Thyroid gland (tissue), 4 donors: ENCODE measurements at regions not wholly inside any gene's neighbourhood (a gene's known extent, or its start where the extent isn't known, plus 50 kb on each side); places are given as distances from the start of the nearest gene placed in this dataset.

Source experiments
- DNase-seq, 2 donors: peaks; one replicate each; pipeline ENCODE4 v3.0.0-alpha.2; 2019
- H3K27ac ChIP-seq, 3 donors: fragments of 200-600 bp; sonication (generic); 1 replicate in 2 of 3; 2 replicates in 1 of 3; pipeline ENCODE4 v1.5.1; 2016 to 2019; ENCODE audit warnings: mild to moderate bottlenecking in 1 of 3, moderate library complexity in 1 of 3
- H3K27me3 ChIP-seq: fragments of 200-600 bp; sonication (generic); one replicate; pipeline ENCODE4 v1.5.1; 2019
- H3K36me3 ChIP-seq, 2 donors: fragments of 200-600 bp; sonication (generic); one replicate each; pipeline ENCODE4 v1.5.1; 2016 to 2019
- H3K4me1 ChIP-seq, 2 donors: fragments of 200-600 bp; sonication (generic); one replicate each; pipeline ENCODE4 v1.5.1; 2017 to 2019
- H3K4me3 ChIP-seq, 3 donors: fragments of 200-600 bp; sonication (generic); replicated peaks in 1 of 3; 1 replicate in 2 of 3; 2 replicates in 1 of 3; pipeline ENCODE4 v1.5.1; 2016; ENCODE audit warnings: mild to moderate bottlenecking in 1 of 3
- H3K9me3 ChIP-seq: fragments of 200-600 bp; sonication (generic); one replicate; pipeline ENCODE4 v1.5.1; 2017
- CTCF ChIP-seq, 6 experiments: fragments of 200-600 bp in 3 of 6; fragments of 450-650 bp in 3 of 6; sonication (generic) in 3 of 6; IDR thresholded peaks; one replicate each; pipeline ENCODE4 v1.5.1; 2016 to 2019; ENCODE audit warnings: antibody characterized with exemption in 6 of 6, mild to moderate bottlenecking in 2 of 6, inconsistent platforms in 1 of 6, moderate library complexity in 1 of 6
- POLR2A ChIP-seq, 2 donors: fragments of 450-650 bp; IDR thresholded peaks; one replicate each; pipeline ENCODE4 v1.6.1; 2017; ENCODE audit warnings: antibody characterized with exemption in 2 of 2, mild to moderate bottlenecking in 2 of 2, moderate library complexity in 1 of 2
- WGBS, 2 donors: methylation state at CpG; one replicate each; pipeline ENCODE4 v1.1.5; 2017; 5-methylcytosine and 5-hydroxymethylcytosine counted together
- intact Hi-C: fragments of 100-400 bp; cut with DNase I; formaldehyde crosslinking; loops from one replicate; pipeline ENCODE4 v1.15.1; 2023

- intact Hi-C loops: no loop called here
- H3K9me3 ChIP-seq: no peaks in the 10 kb centered on the region
- TF ChIP-seq CTCF (IDR thresholded peaks at IDR 0.05): no peak
- no peak for TF ChIP-seq POLR2A (IDR thresholded peaks at IDR 0.05)
- no peak for DNase-seq
- WGBS, 2 donors: 67 to 70% methylated on average over 11 of the region's 11 CpGs
- no peak overlapping the region for H3K4me3 ChIP-seq
- peaks cover 0 to 4% of the 10 kb centered on the region in 2 donors for H3K4me1 ChIP-seq
- no peaks in the 10 kb centered on the region for H3K36me3 ChIP-seq
- no peaks in the 10 kb centered on the region for H3K27me3 ChIP-seq
- H3K27ac ChIP-seq: no peak overlapping the region
These were observed 503.0 kb downstream of the NTRK3 start for GRCh38 chr15:87753539-87753938.

- Histone ChIP-seq H3K27me3 (no peaks in the 10 kb centered on the region), H3K36me3 (no peaks in the 10 kb centered on the region), H3K27ac (no peak overlapping the region), H3K4me3 (no peak overlapping the region), H3K9me3 (no peaks in the 10 kb centered on the region), H3K4me1 (peaks cover 0 to 4% of the 10 kb centered on the region in 2 donors)
- DNase-seq: no peak
- TF ChIP-seq POLR2A (IDR thresholded peaks at IDR 0.05) (no peak), CTCF (IDR thresholded peaks at IDR 0.05) (no peak)
- intact Hi-C loops: no loop called here
- 60 to 69% methylated on average over 5 of the region's 5 CpGs for WGBS, 2 donors
These were observed 504.1 kb downstream of the NTRK3 start for GRCh38 chr15:87752250-87752951.

GRCh38 chr15:87748483-87748882, 508.1 kb downstream of the NTRK3 start:
- Histone ChIP-seq H3K4me1 (peaks cover 0 to 4% of the 10 kb centered on the region in 2 donors), H3K27me3 (no peaks in the 10 kb centered on the region), H3K9me3 (no peaks in the 10 kb centered on the region), H3K36me3 (no peaks in the 10 kb centered on the region), H3K27ac (no peak overlapping the region), H3K4me3 (no peak overlapping the region)
- intact Hi-C loops: no loop called here
- TF ChIP-seq CTCF (IDR thresholded peaks at IDR 0.05): no peak
- no peak for TF ChIP-seq POLR2A (IDR thresholded peaks at IDR 0.05)
- DNase-seq: no peak
- WGBS, 2 donors: 90 to 94% methylated on average over 8 of the region's 8 CpGs

DNA sequence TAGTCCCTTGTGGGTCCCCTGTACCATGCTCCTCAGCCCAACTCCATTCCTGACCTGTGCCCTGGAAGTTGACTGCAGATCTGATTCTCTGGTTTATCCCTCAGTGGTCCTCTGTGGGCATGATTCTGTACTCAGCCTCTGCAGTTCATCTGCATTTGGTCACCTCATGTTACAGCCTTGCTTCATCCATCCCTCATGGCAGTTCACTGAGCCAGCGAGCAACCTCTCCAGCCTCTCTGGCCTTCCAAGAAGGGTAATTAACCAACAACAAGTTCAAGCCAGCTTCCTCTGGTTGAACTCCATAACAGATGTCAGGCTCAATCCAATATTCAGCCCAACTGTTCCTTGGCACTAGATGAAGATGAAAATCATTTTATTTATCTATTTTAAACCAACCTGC, 509.5 kb downstream of the NTRK3 start:
- Histone ChIP-seq H3K36me3 (no peaks in the 10 kb centered on the region), H3K27ac (no peak overlapping the region), H3K9me3 (no peaks in the 10 kb centered on the region), H3K27me3 (no peaks in the 10 kb centered on the region), H3K4me3 (no peak overlapping the region), H3K4me1 (no peaks in the 10 kb centered on the region)
- 57 to 79% methylated on average over 1 of the region's 1 CpG for WGBS, 2 donors
- no peak for DNase-seq
- intact Hi-C loops: no loop called here
- TF ChIP-seq POLR2A (IDR thresholded peaks at IDR 0.05): no peak

GRCh38 chr15:87746333-87746732, 510.2 kb downstream of the NTRK3 start:
- Histone ChIP-seq H3K27ac (no peak overlapping the region), H3K4me3 (no peak overlapping the region), H3K27me3 (no peaks in the 10 kb centered on the region), H3K36me3 (no peaks in the 10 kb centered on the region), H3K9me3 (no peaks in the 10 kb centered on the region), H3K4me1 (no peaks in the 10 kb centered on the region)
- no peak for DNase-seq
- intact Hi-C loops: no loop called here
- TF ChIP-seq CTCF (IDR thresholded peaks at IDR 0.05) (no peak), POLR2A (IDR thresholded peaks at IDR 0.05) (no peak)
